Stimulated activated CD4-positive, alpha-beta T cell treated with anti-CD3 and anti-CD28 coated beads, Interleukin-15, amount 100 ng/mL, for 48 hours (primary cell): ENCODE measurements at regions not wholly inside any gene's neighbourhood (a gene's known extent, or its start where the extent isn't known, plus 50 kb on each side); places are given as distances from the start of the nearest gene placed in this dataset.
"Not testable (repeated sequence)": the region's sequence is repeated elsewhere in the genome, so short reads cannot be mapped to it uniquely, and the experiment has no call there.

Source experiments
- DNase-seq, 2 donors: peaks; one replicate each; pipeline ENCODE4 v3.0.0-alpha.2; 2020; ENCODE audit warnings: low read depth in 2 of 2

DNA sequence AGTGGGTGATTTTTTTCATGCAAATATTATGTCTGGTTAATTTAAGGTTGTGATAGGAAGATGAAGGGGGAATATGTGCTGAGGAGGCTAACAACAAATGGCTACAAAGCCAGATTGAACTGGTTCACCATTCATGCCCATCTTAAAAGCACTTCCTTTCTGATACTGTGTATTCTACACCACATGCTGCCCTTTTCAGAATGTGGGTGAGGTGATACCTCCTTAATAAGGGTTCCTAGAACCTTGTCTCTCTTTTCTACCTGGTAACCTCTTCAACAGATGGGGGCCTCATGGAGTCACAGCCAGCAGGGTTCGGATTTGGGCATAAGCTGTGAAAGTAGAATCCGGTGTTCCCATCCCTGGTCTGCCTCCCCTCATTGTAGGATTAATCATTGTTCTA, 1064.0 kb upstream of the SEMA6A start:
- no peak for DNase-seq

DNA sequence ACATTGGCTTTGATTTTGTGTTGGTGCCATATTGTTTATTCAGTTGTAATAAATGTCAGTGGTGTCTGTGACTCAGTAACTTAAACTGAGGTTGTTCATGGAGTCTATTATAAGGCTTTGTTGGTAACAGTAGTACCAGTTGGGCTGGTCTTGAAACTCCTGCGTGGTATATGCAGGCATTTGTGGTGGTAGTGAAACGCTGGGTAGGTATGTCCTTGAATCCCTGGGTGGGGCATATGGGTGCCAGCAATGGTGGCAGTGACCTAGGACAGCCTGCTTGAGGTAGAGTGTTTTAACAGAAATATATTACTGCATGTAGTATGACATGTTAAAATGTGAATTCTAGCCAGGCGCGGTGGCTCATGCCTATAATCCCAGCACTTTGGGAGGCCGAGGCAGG, 1058.5 kb upstream of the SEMA6A start:
- DNase-seq = no peak

DNA sequence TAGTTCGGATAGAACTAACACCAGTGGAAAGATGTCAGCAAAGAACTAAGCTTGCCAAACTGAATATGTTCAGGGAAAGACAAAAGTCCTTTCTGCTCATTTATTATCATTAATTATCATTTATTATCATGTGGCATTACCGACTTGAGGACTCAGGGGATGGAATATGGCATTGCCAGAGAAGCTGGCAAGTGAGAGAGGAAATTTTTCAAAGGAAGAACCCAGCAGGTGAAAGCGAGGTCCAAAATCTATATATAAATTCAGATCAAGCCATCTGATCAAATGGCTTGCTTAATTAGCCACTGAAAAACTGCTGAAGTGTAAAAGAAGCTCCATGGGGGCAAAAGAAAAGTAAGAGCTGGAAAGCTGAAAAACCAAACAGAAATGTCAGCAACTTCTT, 1049.6 kb upstream of the SEMA6A start:
- no peak for DNase-seq

DNA sequence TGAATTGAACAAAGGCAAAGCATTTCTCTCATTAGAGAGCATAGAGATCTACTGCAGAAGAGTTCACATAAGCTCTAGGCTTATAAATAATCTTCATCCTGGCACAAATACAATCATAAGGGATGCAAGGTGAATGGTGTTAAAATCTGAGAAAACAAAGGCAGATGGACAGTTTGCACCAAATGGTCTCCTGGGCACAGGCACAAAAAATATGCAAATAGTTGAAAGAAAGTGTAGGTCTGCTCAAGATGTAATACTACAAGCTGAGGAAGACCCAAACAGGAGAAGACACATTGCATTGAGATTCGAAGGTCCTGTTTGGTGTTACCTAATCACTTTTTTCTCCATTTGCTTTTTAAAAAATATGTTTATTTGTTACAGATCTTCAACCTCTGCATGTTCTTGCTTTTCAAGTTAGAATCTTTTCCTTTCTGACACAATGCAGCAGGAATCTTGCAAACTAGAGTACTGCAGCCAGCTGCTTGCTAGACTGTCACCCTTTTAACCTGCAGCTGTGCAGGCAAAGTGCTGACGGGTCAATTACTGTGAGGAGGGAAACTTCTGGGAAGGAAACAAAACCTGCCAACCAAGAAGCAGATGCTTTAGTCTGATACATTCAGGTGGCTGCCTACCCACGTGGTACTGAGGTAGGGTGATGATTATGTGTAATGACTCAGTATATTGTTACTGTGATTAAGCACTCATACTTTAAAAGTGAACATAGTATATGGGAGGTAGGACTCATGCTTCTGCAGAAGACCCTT, 1048.6 kb upstream of the SEMA6A start:
- DNase-seq = no peak

DNA sequence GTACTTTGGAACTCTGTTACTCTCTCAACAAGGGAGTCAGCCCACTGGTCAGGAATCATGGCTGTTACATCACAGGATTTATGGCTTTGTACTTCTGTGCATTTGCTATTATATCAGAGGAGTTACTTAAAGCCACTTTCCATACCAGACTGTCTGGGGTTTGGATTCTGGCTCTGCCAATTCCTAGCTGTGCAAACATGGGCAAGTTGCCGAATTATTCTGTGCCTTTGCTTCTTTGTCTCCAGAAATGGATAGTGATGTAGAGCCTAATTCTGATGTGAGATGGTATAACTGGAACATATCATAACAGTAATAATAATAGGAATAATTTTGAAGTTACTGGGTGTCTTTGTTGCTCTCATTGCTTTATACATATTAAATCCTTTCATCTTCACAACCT, 1047.3 kb upstream of the SEMA6A start:
- DNase-seq = no peak

DNA sequence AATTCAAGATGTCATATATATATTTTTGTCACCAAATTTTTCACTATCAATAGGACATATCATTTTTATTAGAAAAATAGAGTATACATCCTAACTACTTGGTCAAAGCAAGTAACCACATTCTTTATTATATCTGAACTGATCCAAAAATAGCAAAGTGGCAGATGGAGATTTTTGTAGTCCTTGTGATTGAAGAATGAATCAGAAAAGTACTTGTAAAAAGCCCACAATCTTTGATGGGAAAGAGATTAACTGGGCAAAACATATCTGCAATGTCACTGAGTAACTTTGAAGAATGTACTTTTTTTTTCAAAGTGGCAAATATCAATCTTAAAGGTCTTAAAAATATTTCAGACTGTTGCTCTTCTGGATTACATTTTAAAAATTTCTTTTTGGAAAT, 1040.6 kb upstream of the SEMA6A start:
- DNase-seq = no peak

DNA sequence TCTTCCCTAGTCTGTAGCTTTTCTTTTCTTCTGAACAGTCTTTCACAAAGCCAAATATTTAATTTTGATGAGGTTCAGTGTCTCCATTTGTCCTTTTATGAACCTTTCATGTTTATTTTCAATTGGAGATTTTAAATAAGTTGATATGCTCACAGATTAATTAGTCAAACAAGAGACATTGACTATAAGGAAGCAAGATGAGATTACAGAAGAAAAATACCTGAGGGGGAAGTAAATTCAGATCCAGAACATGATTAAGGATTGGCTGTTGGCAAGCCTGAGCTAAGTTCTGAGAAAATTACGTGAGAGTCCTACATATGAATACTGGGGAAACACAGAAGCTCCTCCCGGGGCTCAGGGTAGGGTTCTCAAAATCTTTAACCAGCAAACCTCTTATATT, 1039.8 kb upstream of the SEMA6A start:
- DNase-seq = no peak

DNA sequence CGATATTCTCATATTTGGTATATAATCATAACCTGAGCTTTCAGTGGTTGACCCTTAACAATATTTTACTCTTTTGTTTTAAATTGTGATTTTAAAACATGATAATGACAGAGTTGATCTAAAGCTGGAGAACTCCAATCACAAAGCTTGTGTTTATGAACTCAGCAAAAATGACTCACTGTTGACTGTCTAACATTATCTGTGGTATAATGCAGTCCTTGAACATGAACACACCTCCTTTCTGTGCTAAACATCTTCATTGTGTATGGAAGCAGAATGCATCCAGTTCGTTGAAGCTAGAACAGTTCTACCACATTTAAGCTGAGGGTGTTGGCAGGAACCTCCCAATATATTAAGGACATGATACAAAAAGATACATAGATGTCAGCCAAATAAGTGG, 1030.2 kb upstream of the SEMA6A start:
- DNase-seq = no peak

DNA sequence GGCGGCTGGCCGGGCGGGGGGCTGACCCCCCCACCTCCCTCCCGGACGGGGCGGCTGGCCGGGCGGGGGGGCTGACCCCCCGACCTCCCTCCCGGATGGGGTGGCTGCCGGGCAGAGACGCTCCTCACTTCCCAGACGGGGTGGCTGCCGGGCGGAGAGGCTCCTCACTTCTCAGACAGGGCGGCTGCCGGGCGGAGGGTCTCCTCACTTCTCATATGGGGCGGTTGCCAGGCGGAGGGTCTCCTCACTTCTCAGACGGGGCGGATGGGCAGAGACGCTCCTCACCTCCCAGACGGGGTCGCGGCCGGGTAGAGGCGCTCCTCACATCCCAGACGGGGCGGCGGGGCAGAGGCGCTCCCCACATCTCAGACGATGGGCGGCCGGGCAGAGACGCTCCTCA, 1025.2 kb upstream of the SEMA6A start:
- DNase-seq = not testable (repeated sequence)

DNA sequence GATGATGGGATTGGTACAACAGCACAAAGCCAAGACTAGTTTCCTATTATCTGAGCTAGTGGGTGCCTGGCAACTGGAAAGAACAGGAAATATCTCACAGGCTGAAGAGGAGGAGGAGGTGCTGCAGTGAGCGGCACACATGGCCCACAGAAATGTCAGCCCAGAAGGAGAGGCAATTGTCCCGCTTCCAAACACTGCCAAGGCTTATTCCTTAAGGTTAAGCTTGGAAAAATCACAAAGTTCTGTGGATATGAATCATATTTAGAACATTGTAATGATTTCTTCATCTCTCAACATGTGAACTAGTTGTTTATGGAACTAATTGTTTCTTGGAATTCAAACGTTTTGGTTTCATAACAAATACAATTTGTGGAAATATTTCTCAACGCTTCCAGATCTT, 1019.5 kb upstream of the SEMA6A start:
- DNase-seq = no peak

DNA sequence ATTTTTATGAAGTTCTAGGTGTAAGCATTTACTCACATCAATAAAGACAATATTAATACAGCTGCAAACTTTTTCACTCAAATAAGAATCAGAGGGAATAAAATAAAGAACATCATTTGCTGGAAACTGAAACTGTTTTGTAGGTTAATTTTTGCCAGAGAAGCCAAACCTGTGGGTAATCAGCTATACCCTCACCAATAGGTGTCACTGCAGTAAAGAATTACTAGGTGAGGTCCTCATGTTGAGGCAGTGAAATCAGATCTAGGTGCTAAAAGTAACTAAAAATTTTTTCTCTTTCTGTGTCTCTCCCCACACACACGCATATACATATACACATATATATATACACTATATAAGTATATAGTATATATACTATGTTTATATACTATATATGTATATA, 1016.3 kb upstream of the SEMA6A start:
- no peak for DNase-seq

DNA sequence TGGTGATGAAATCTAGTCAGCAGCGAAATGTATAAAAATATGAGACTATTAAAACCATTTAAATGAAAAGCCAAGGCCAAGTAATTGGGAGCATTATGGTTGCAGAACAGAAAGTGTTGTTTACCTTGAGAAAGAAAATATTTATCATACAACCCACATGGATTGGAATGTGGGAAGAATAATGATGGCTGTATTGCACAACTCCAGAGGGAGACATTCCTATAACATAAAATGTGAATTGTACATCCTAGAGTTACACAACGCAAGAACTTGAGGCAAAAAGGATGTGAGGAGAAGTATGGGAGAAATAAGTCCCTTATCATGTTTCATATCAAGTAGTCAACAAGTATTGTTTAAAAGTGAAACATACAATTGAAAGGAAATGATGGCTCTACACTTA, 1014.0 kb upstream of the SEMA6A start:
- DNase-seq = no peak

DNA sequence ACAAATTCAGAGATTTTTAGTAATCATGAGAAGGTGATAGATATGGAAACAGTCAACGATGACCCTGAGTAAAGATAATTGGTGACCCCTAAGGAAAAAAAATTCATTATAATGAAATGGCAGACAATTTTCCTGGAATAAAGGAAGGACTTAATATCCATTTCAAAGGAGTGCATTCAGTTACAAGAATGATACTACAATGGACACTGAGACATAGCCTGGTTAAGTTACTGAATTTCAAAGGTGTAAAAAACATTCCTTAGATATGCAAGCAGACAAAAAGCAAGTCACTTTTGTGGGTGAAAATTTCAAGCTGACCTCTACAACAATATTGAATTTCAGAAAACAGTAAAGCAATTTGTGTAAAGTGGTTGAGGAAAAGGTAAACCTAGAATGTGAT, 1012.5 kb upstream of the SEMA6A start:
- DNase-seq = no peak

DNA sequence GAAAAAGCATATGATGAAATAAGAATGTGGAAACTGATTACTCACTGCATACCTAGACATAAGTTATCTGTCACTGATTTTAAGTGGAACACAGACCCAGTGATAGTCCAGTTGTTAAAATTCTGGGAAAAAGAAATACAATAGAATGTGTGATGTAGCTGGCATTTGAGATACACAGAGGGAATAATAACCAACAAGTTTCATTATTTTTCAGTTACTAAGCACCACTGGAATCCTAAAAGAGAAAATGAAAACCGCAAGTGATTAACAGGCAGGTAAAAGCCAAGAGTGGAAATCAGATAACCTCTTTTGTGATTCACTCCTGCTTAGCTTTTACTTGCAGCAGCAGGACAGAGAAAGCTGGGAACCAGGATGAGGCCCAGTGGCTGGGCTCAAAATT, 994.0 kb upstream of the SEMA6A start:
- no peak for DNase-seq

DNA sequence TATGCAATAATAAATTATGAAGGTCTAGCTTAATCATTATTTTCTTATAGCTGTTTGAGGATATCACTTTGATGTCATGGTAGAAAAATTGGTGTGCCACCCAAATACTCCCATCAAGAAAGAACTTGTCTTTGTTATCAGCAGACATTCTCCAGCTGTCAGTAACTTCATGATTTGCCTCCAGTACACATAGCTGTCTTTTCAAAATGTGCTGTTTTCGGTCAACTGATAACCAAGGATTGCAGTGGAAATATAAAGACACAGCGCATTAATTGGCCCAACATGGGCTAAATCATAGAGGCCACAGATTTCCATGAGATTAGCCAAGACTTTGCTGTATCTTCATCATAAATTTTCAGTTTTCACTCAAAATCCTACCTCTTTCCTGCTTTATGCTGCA, 993.5 kb upstream of the SEMA6A start:
- DNase-seq = no peak

DNA sequence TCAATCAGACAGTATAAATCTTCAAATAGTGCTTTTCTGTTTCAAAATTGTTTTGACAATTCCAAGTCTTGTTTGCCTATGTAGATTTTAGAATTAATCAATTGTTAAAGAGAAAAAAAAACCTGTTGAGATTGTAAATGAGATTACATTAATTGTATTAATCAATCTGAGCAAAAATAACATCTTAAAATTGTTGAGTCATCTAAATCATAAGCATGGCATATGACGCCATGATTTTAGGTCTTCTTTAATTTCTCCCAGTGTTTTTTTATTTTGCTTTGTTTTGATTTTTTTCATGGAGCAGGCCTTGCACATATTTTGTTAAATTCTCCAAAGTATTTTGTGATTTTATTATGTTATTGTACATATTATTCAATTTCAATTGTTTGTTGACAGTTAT, 988.0 kb upstream of the SEMA6A start:
- no peak for DNase-seq

DNA sequence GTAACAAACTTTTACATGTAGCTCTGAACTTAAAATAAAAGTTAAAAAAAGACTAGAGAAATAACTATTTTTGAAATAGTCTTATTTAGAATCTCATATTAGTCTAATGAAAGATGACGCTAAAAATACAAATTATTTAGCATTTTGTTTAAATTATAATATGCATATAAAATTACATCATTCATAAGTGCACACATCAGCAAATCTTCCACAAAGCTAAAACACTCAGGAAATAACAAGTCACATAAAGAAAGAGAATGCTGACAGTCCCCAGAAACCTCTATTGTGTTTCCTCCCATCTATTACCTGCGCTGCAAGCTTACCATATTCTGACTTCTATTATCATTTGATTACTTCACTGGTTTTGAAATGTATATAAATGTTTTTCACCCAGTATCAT, 986.9 kb upstream of the SEMA6A start:
- no peak for DNase-seq

DNA sequence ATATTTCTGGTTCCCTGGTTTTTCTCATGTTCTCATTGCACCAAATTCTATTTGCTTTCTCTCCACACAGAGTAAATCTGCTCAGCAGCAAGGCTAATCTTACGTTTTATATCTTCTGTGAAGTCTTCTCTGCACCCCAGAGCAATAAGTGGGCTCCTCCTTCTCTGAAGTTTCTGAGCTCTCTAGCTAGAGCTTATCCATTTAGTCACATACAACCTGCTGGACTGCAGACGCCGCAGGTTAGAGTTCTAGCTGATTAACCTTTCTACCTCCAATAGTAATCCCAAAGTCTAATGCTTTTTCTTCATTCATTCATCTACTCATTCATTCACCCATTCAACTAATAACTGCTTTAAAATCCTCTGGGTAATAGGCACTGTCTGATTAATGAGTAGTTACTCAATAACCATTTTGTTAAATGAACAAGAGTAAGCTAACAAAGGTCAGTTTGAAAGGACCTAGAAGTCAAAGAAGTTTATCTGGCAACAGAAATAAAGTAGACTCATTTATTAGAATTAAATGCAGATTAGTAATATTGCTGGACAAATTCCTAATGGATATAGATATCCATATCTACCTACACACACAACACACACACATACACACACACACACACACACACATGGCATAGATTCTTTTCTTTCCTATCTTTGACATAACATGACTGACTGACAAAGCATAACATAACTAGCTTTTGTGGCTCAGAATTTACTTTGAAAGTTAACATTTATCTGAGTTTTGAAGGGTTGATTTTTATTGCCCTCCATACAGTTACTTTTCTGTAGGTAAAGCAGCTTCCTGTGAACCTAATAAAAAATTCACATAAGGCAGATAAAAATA, 984.6 kb upstream of the SEMA6A start:
- DNase-seq = no peak

DNA sequence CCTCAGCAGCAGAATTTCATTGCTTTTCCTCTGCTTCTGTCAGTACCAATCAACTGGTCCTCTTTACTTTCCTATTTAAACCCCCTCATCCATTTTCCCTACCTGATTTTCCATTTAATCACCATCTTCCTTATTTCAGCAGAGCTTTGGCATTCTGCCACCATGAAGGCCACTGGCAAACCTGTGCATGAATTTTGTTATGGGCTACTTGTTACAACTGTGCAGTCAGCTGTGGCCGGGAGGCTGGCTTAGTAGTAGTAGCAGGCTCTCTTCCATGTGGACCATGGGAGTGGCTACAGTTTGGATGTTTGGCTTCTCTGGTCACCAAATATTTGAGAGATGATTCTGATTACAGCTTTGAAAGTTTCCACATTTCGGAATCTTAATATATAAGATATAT, 976.6 kb upstream of the SEMA6A start:
- no peak for DNase-seq

DNA sequence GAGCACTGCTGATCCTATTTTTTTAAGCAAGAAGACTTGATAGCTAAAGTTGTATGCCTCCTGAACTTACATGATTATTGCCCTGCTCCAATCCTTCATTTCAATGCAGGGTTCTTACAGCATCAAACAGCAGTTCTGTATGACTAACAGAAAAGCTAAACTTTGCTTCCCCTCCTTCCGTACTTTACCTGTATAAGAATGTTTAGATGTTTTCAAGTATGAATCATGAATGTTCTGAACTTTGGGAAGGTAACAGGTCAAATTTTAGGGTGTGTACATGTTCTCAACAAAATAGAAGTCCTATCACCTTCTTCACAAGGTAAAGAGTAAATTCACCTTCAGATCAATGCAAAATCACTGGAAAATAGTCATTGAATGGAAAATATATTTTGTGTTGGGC, 972.6 kb upstream of the SEMA6A start:
- DNase-seq = no peak

DNA sequence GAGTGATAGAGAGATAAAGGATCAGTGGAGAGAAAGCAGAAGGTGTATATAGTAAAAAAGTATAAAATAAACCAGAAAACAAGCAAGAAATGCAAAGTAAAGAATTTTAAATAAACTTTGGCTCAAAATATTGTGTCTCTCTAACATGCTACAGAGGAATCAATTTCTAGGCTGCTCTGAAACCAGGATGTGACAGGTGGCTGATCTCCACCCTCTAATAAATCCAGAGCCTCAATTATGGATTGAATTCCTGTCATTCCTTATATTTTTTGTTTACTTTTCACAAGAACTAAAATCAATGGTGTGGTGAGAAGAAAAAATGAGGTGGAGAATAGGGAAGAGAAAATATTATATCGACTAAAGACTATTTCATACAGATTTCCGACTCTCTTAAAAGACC, 965.1 kb upstream of the SEMA6A start:
- no peak for DNase-seq

DNA sequence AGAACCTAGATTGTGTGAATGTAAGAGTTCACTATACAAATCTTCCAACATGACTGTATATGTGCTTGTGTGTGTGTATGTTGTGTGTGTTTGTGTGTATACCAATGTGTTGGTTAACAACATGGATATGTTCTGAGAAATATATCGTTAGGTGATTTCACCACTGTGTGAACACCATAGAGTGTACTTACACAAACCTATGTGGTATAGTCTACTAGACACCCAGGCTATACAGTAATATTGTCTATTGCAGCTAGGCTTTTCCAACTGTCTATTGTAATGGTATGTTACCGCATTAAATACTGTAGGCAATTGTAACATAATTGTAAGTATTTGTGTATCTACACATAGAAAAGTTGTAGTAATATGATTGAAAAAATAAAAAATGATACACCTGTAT, 959.2 kb upstream of the SEMA6A start:
- DNase-seq = no peak

DNA sequence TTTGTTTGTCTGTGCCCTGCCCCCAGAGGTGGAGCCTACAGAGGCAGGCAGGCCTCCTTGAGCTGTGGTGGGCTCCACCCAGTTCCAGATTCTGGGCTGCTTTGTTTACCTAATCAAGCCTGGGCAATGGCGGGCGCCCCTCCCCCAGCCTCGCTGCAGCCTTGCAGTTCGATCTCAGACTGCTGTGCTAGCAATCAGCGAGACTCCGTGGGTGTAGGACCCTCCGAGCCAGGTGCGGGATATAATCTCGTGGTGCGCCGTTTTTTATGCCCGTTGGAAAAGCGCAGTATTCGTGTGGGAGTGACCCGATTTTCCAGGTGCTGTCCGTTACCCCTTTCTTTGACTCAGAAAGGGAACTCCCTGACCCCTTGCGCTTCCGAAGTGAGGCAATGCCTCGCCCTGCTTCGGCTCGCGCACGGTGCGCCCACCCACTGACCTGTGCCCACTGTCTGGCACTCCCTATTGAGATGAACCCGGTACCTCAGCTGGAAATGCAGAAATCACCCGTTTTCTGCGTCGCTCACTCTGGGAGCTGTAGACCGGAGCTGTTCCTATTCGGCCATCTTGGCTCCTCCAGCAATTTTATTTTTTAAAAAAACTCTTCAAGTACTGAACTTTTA, 958.5 kb upstream of the SEMA6A start:
- DNase-seq = not testable (repeated sequence)
